H9 (cell line): ENCODE measurements at regions not wholly inside any gene's neighbourhood (a gene's known extent, or its start where the extent isn't known, plus 50 kb on each side); places are given as distances from the start of the nearest gene placed in this dataset.

Experiments
- DNase-seq: peaks from one replicate; pipeline ENCODE4 v3.0.0-alpha.2; 2017
- H2AFZ ChIP-seq: one replicate; pipeline ENCODE4 v1.6.1; 2013; ENCODE audit warnings: mild to moderate bottlenecking, low read length, control low read depth, moderate library complexity
- H2AK5ac ChIP-seq: 2 replicates; pipeline ENCODE4 v1.6.1; 2013; ENCODE audit warnings: low read length, control low read depth, mixed read lengths; ENCODE audit not compliant: insufficient read length
- H2BK120ac ChIP-seq: one replicate; pipeline ENCODE4 v1.6.1; 2013; ENCODE audit warnings: low read depth, mild to moderate bottlenecking, low read length, control low read depth, inconsistent platforms; ENCODE audit not compliant: poor library complexity, severe bottlenecking
- H2BK12ac ChIP-seq: 2 replicates; pipeline ENCODE4 v1.6.1; 2013; ENCODE audit warnings: low read length, control low read depth, mixed read lengths, low read depth; ENCODE audit not compliant: insufficient read length
- H2BK15ac ChIP-seq: 2 replicates; pipeline ENCODE4 v1.6.1; 2013; ENCODE audit warnings: low read depth, low read length, control low read depth
- H2BK20ac ChIP-seq: one replicate; pipeline ENCODE4 v1.6.1; 2013; ENCODE audit warnings: low read depth, mild to moderate bottlenecking, low read length, control low read depth, inconsistent platforms; ENCODE audit not compliant: poor library complexity, severe bottlenecking
- H2BK5ac ChIP-seq: 2 replicates; pipeline ENCODE4 v1.6.1; 2013; ENCODE audit warnings: low read length, control low read depth, mixed read lengths; ENCODE audit not compliant: insufficient read length
- H3K14ac ChIP-seq: 2 replicates; pipeline ENCODE4 v1.6.1; 2013; ENCODE audit warnings: low read length, control low read depth; ENCODE audit not compliant: insufficient read depth
- H3K18ac ChIP-seq: 2 replicates; pipeline ENCODE4 v1.6.1; 2013; ENCODE audit warnings: low read depth, mild to moderate bottlenecking, mixed read lengths, low read length, control low read depth; ENCODE audit not compliant: insufficient read length
- H3K23ac ChIP-seq: 2 replicates; pipeline ENCODE4 v1.6.1; 2013; ENCODE audit warnings: low read length, control low read depth, mixed read lengths, low read depth; ENCODE audit not compliant: insufficient read length
- H3K23me2 ChIP-seq: 2 replicates; pipeline ENCODE4 v1.6.1; 2013; ENCODE audit warnings: low read depth, mild to moderate bottlenecking, mixed read lengths, low read length, control low read depth; ENCODE audit not compliant: insufficient read length, poor library complexity, severe bottlenecking
- H3K27ac ChIP-seq: 2 replicates; pipeline ENCODE4 v1.5.1; 2013; ENCODE audit warnings: low read length, control low read depth, mixed read lengths, low read depth; ENCODE audit not compliant: insufficient read length
- H3K27me3 ChIP-seq: 2 replicates; pipeline ENCODE4 v1.6.1; 2013; ENCODE audit warnings: low read length, control low read depth, inconsistent platforms; ENCODE audit not compliant: insufficient read depth
- H3K4ac ChIP-seq: 2 replicates; pipeline ENCODE4 v1.6.1; 2013; ENCODE audit warnings: low read depth, mild to moderate bottlenecking, control low read depth, inconsistent platforms, low read length, moderate library complexity
- H3K4me1 ChIP-seq: 2 replicates; pipeline ENCODE4 v1.6.1; 2013; ENCODE audit warnings: low read length, control low read depth, inconsistent platforms; ENCODE audit not compliant: insufficient read depth
- H3K4me2 ChIP-seq: 2 replicates; pipeline ENCODE4 v1.6.1; 2013; ENCODE audit warnings: low read length, control low read depth, mixed read lengths; ENCODE audit not compliant: insufficient read length, insufficient read depth
- H3K56ac ChIP-seq: 2 replicates; pipeline ENCODE4 v1.6.1; 2013; ENCODE audit warnings: low read depth, mild to moderate bottlenecking, mixed read lengths, low read length, control low read depth; ENCODE audit not compliant: insufficient read length
- H3K79me1 ChIP-seq: 2 replicates; pipeline ENCODE4 v1.6.1; 2013; ENCODE audit warnings: low read depth, mild to moderate bottlenecking, moderate library complexity, low read length, control low read depth, inconsistent platforms; ENCODE audit not compliant: insufficient read depth, poor library complexity, severe bottlenecking
- H3K79me2 ChIP-seq: 2 replicates; pipeline ENCODE4 v1.6.1; 2013; ENCODE audit warnings: low read length, control low read depth, inconsistent platforms; ENCODE audit not compliant: insufficient read depth
- H3K9ac ChIP-seq: 2 replicates; pipeline ENCODE4 v1.6.1; 2013; ENCODE audit warnings: low read length, control low read depth, mixed read lengths; ENCODE audit not compliant: insufficient read length; ENCODE audit errors: extremely low read depth
- H3K9me3 ChIP-seq: one replicate; pipeline ENCODE4 v1.6.1; 2013; ENCODE audit warnings: low read depth, low read length, inconsistent platforms; ENCODE audit not compliant: control insufficient read depth
- H3T11ph ChIP-seq: one replicate; pipeline ENCODE4 v1.6.1; 2013; ENCODE audit warnings: mild to moderate bottlenecking, low read length, control low read depth, inconsistent platforms
- H4K20me1 ChIP-seq: one replicate; pipeline ENCODE4 v1.6.1; 2013; ENCODE audit not compliant: control insufficient read depth, insufficient read length, insufficient read depth
- H4K5ac ChIP-seq: 2 replicates; pipeline ENCODE4 v1.6.1; 2013; ENCODE audit warnings: low read depth, mild to moderate bottlenecking, mixed read lengths, low read length, control low read depth; ENCODE audit not compliant: insufficient read length
- H4K8ac ChIP-seq: replicated peaks from 2 replicates; pipeline ENCODE4 v1.6.1; 2013; ENCODE audit warnings: low read length, control low read depth, mixed read lengths, low read depth; ENCODE audit not compliant: insufficient read length
- H4K91ac ChIP-seq: 2 replicates; pipeline ENCODE4 v1.6.1; 2013; ENCODE audit warnings: low read depth, mild to moderate bottlenecking, moderate library complexity, mixed read lengths, low read length, control low read depth; ENCODE audit not compliant: insufficient read length
- H3K27ac Mint-ChIP-seq, 3 experiments: 2 replicates in 2 of 3; 3 replicates in 1 of 3; pipeline ENCODE4 v1.8.0; 2020 to 2021; ENCODE audit warnings: mixed read lengths in 3 of 3, mild to moderate bottlenecking in 1 of 3, moderate library complexity in 1 of 3
- H3K27me3 Mint-ChIP-seq: 2 replicates; pipeline ENCODE4 v1.8.0; 2021; ENCODE audit warnings: low read depth, mild to moderate bottlenecking, moderate library complexity, mixed read lengths
- H3K36me3 Mint-ChIP-seq, 3 experiments: 2 replicates in 2 of 3; 3 replicates in 1 of 3; pipeline ENCODE4 v1.8.0; 2020 to 2021; ENCODE audit warnings: low read depth in 3 of 3, mixed read lengths in 3 of 3; ENCODE audit not compliant: insufficient read depth in 1 of 3
- H3K4me1 Mint-ChIP-seq, 2 experiments: 2 replicates each; pipeline ENCODE4 v1.8.0; 2020; ENCODE audit warnings: mixed read lengths in 2 of 2
- H3K4me3 Mint-ChIP-seq, 2 experiments: 2 replicates in 1 of 2; 3 replicates in 1 of 2; pipeline ENCODE4 v1.8.0; 2020 to 2021; ENCODE audit warnings: mild to moderate bottlenecking in 2 of 2, mixed read lengths in 2 of 2, moderate library complexity in 1 of 2
- H3K9me3 Mint-ChIP-seq, 2 experiments: 2 replicates in 1 of 2; 3 replicates in 1 of 2; pipeline ENCODE4 v1.8.0; 2020; ENCODE audit warnings: mild to moderate bottlenecking in 2 of 2, mixed read lengths in 2 of 2, moderate library complexity in 1 of 2
- WGBS: extraction: QIAGEN DNeasy Blood & Tissue Kit; methylation state at CpG from one replicate; pipeline ENCODE4 v1.1.7; 2013; ENCODE audit warnings: missing lambda C conversion rate, low lambda C conversion rate, mixed read lengths; ENCODE audit not compliant: insufficient read length; ENCODE audit errors: extremely low coverage; 5-methylcytosine and 5-hydroxymethylcytosine counted together
- TF ChIP-seq, protein P1 (sequence below): fragments of 200-600 bp; sonication (generic); conservative IDR thresholded peaks from 3 replicates; pipeline ENCODE4 v1.8.0; 2021; ENCODE audit warnings: antibody characterized with exemption, mild to moderate bottlenecking

DNA sequence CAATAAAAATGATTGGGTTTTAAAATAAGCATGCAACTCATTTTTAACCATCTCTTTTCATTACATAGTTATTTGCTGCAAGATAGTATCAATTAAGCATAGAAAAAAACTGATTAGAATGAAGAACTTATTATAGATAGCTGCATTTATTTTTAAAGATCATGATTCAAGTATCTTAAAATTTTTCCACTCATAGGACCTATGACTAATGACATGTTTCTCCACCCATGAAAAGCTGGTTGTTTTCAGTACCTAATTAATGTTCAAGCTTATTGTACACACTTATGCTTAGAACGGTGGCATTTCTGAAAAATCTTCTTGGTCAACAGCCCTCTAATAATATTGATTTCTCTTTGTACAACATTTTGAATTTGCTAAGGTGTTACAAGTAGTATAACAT is 193.5 kb upstream of the PITX2 start:
- no peak overlapping the region for H3K23ac ChIP-seq
- no peak overlapping the region for H4K91ac ChIP-seq
- no peak overlapping the region for H2BK12ac ChIP-seq
- no CpG with 5 or more reads among the region's 1 CpG for WGBS
- no peak overlapping the region for H3K18ac ChIP-seq
- no peaks in the 10 kb centered on the region for H3K4me1 Mint-ChIP-seq
- no peaks in the 10 kb centered on the region for H3K27me3 Mint-ChIP-seq
- no peak overlapping the region for H3K56ac ChIP-seq
- no peak overlapping the region for H4K5ac ChIP-seq
- no peak overlapping the region for H2BK15ac ChIP-seq
- H3K79me1 ChIP-seq = no peaks in the 10 kb centered on the region
- TF ChIP-seq, protein P1, sequence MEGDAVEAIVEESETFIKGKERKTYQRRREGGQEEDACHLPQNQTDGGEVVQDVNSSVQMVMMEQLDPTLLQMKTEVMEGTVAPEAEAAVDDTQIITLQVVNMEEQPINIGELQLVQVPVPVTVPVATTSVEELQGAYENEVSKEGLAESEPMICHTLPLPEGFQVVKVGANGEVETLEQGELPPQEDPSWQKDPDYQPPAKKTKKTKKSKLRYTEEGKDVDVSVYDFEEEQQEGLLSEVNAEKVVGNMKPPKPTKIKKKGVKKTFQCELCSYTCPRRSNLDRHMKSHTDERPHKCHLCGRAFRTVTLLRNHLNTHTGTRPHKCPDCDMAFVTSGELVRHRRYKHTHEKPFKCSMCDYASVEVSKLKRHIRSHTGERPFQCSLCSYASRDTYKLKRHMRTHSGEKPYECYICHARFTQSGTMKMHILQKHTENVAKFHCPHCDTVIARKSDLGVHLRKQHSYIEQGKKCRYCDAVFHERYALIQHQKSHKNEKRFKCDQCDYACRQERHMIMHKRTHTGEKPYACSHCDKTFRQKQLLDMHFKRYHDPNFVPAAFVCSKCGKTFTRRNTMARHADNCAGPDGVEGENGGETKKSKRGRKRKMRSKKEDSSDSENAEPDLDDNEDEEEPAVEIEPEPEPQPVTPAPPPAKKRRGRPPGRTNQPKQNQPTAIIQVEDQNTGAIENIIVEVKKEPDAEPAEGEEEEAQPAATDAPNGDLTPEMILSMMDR = no peak
- H3T11ph ChIP-seq = no peak overlapping the region
- H3K9ac ChIP-seq = no peak overlapping the region
- H3K23me2 ChIP-seq = no peaks in the 10 kb centered on the region
- H2BK120ac ChIP-seq = no peak overlapping the region
- H3K9me3 ChIP-seq = no peaks in the 10 kb centered on the region
- no peak overlapping the region for H3K14ac ChIP-seq
- H3K79me2 ChIP-seq = no peaks in the 10 kb centered on the region
- H2BK20ac ChIP-seq = no peak overlapping the region
- no peaks in the 10 kb centered on the region for H4K20me1 ChIP-seq
- no peak overlapping the region for H3K4me2 ChIP-seq
- H2BK5ac ChIP-seq = no peak overlapping the region
- H4K8ac ChIP-seq = no peak overlapping the region
- H3K27ac ChIP-seq = no peak overlapping the region
- no peak overlapping the region for H2AFZ ChIP-seq
- no peaks in the 10 kb centered on the region for H3K9me3 Mint-ChIP-seq
- H3K4me1 ChIP-seq = no peaks in the 10 kb centered on the region
- no peaks in the 10 kb centered on the region for H3K27me3 ChIP-seq
- H2AK5ac ChIP-seq = no peak overlapping the region
- H3K4ac ChIP-seq = no peak overlapping the region
- no peak for DNase-seq
- H3K36me3 Mint-ChIP-seq = no peaks in the 10 kb centered on the region
- no peak overlapping the region for H3K4me3 Mint-ChIP-seq
- H3K27ac Mint-ChIP-seq = no peak overlapping the region
